ENCODE measurements at regions not wholly inside any gene's neighbourhood (a gene's known extent, or its start where the extent isn't known, plus 50 kb on each side); places are given as distances from the start of the nearest gene placed in this dataset.

GRCh38 chr6:150651808-150652470 is 52.3 kb downstream of the PLEKHG1 start:
- Histone ChIP-seq H3K27ac (ENCODE audit: poor library complexity, severe bottlenecking) (no peak overlapping the region), H3K9me3 (ENCODE audit: severe bottlenecking) (no peaks in the 10 kb centered on the region), H3K36me3 (ENCODE audit: low read depth) (no peaks in the 10 kb centered on the region), H3K4me3 (ENCODE audit: severe bottlenecking) (no peak overlapping the region), H3K27me3 (ENCODE audit: insufficient read depth, poor library complexity, severe bottlenecking) (no peaks in the 10 kb centered on the region), H3K4me1 (ENCODE audit: insufficient read depth, poor library complexity, severe bottlenecking) (peaks cover 2% of the 10 kb centered on the region)
- DNase-seq (ENCODE audit: low spot score) (no peak), ATAC-seq (ENCODE audit: low read depth) (no peak)
- TF ChIP-seq CTCF (IDR thresholded peaks at IDR 0.05; ENCODE audit: poor library complexity, severe bottlenecking): no peak

GRCh38 chr6:150652848-150653613 is 53.3 kb downstream of the PLEKHG1 start:
- Histone ChIP-seq H3K36me3 (ENCODE audit: low read depth) (no peaks in the 10 kb centered on the region), H3K27me3 (ENCODE audit: insufficient read depth, poor library complexity, severe bottlenecking) (no peaks in the 10 kb centered on the region)

GRCh38 chr6:150654608-150655007 is 54.9 kb downstream of the PLEKHG1 start:
- no peaks in the 10 kb centered on the region for H3K4me1 ChIP-seq (ENCODE audit: insufficient read depth, poor library complexity, severe bottlenecking)
- ATAC-seq (ENCODE audit: low read depth) (no peak), DNase-seq (ENCODE audit: low spot score) (no peak)
- no peaks in the 10 kb centered on the region for H3K27me3 ChIP-seq (ENCODE audit: insufficient read depth, poor library complexity, severe bottlenecking)
- no peak for TF ChIP-seq CTCF (IDR thresholded peaks at IDR 0.05; ENCODE audit: poor library complexity, severe bottlenecking)
- peaks cover 2% of the 10 kb centered on the region for H3K9me3 ChIP-seq (ENCODE audit: severe bottlenecking)
- no peak overlapping the region for H3K4me3 ChIP-seq (ENCODE audit: severe bottlenecking)
- H3K27ac ChIP-seq (ENCODE audit: poor library complexity, severe bottlenecking): no peak overlapping the region
- H3K36me3 ChIP-seq (ENCODE audit: low read depth): no peaks in the 10 kb centered on the region

More at GRCh38 chr6:150652848-150653613, 53.3 kb downstream of the PLEKHG1 start:
- Histone ChIP-seq H3K27ac (ENCODE audit: poor library complexity, severe bottlenecking) (no peak overlapping the region), H3K4me3 (ENCODE audit: severe bottlenecking) (no peak overlapping the region), H3K4me1 (ENCODE audit: insufficient read depth, poor library complexity, severe bottlenecking) (peaks cover 2% of the 10 kb centered on the region), H3K9me3 (ENCODE audit: severe bottlenecking) (peaks cover 2% of the 10 kb centered on the region)
- TF ChIP-seq CTCF (IDR thresholded peaks at IDR 0.05; ENCODE audit: poor library complexity, severe bottlenecking): no peak
- ATAC-seq (ENCODE audit: low read depth): no peak
- DNase-seq (ENCODE audit: low spot score): no peak

GRCh38 chr6:150656156-150656555 is 56.5 kb downstream of the PLEKHG1 start:
- H3K4me1 ChIP-seq (ENCODE audit: insufficient read depth, poor library complexity, severe bottlenecking): no peaks in the 10 kb centered on the region
- TF ChIP-seq CTCF (IDR thresholded peaks at IDR 0.05; ENCODE audit: poor library complexity, severe bottlenecking): no peak
- H3K27me3 ChIP-seq (ENCODE audit: insufficient read depth, poor library complexity, severe bottlenecking): no peaks in the 10 kb centered on the region
- H3K4me3 ChIP-seq (ENCODE audit: severe bottlenecking): no peak overlapping the region
- H3K27ac ChIP-seq (ENCODE audit: poor library complexity, severe bottlenecking): no peak overlapping the region
- H3K9me3 ChIP-seq (ENCODE audit: severe bottlenecking): peaks cover 2% of the 10 kb centered on the region
- H3K36me3 ChIP-seq (ENCODE audit: low read depth): no peaks in the 10 kb centered on the region
- ATAC-seq (ENCODE audit: low read depth) (no peak), DNase-seq (ENCODE audit: low spot score) (no peak)

- H3K27me3 ChIP-seq (ENCODE audit: insufficient read depth, poor library complexity, severe bottlenecking): no peaks in the 10 kb centered on the region
- ATAC-seq (ENCODE audit: low read depth) (no peak), DNase-seq (ENCODE audit: low spot score) (no peak)
- peaks cover 2% of the 10 kb centered on the region for H3K9me3 ChIP-seq (ENCODE audit: severe bottlenecking)
- no peak for TF ChIP-seq CTCF (IDR thresholded peaks at IDR 0.05; ENCODE audit: poor library complexity, severe bottlenecking)
- no peaks in the 10 kb centered on the region for H3K4me1 ChIP-seq (ENCODE audit: insufficient read depth, poor library complexity, severe bottlenecking)
- H3K4me3 ChIP-seq (ENCODE audit: severe bottlenecking): no peak overlapping the region
- no peak overlapping the region for H3K27ac ChIP-seq (ENCODE audit: poor library complexity, severe bottlenecking)
- no peaks in the 10 kb centered on the region for H3K36me3 ChIP-seq (ENCODE audit: low read depth)
These were observed 58.7 kb downstream of the PLEKHG1 start for GRCh38 chr6:150658421-150658820.
